Activated CD4-positive, alpha-beta T cell treated with anti-CD3 and anti-CD28 coated beads for 4 hours (primary cell): ENCODE measurements at regions not wholly inside any gene's neighbourhood (a gene's known extent, or its start where the extent isn't known, plus 50 kb on each side); places are given as distances from the start of the nearest gene placed in this dataset.

ENCODE experiments used
- DNase-seq, 2 donors: peaks; one replicate each; pipeline ENCODE4 v3.0.0-alpha.2; 2020

DNA sequence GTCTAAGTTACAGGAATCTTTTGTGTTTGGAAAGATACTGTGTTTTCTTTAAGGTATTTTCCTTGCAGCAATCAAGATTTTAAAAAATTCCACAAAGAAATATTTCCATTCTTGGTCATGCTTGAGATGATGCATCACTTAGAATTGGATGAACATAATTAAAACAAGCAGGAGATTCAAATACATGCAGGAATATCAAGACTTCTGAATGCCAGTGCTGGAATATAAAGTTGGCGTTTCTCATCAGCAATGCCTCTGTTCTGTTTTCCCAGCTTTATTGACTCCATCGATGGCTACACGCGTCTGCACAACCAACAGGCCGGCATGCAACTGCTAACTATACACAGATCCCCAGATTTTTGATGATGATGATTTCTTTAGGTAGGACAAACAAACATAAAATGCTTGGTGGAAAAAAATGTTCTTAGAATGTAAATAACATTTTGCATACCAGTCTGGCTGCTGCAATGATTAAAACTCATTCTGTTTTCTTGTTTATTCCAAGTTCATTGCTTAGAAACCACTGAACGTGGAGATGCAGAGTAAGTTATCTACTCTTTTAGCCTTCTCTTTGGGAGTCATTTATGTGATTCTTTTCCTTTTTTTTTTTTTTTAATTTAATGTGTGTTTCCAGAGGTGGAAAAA lies 91.3 kb upstream of the FAM171A1 start:
- DNase-seq = no peak

DNA sequence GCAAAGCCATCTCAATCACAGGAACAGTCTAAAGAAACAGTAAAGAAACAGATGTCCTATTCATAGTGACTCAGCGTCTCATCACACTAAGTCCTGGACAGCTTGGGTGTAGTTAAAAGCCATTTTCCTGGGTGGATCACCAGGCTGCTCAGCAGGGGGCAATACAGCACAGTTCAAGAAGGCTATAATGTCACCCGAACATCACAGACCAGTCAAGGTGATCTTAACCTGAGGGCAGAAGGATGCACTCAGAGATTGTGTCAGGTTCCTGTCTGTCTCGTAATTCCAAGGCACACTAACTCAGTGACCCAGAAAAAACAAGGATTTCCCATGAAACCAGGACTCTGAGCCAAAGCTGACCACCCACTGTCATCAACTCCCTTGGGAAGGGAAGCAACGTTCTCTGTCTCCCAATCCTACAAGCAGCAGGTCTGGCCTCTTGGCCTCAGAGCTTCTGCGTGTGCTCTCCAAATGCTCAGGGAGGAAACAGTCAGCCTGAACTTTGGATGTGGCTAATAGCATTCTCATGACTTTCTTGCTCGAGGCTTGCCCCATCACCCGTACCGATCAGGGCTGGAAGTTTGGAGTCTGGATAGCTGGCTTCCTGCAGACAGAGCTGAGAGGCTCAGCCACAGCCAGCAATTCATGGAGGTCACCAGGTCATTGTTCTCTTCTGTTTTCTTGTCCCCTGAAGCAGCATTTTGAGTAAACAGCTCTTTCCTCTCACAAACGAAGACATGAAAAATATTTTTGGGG lies 90.4 kb upstream of the FAM171A1 start:
- DNase-seq = no peak

DNA sequence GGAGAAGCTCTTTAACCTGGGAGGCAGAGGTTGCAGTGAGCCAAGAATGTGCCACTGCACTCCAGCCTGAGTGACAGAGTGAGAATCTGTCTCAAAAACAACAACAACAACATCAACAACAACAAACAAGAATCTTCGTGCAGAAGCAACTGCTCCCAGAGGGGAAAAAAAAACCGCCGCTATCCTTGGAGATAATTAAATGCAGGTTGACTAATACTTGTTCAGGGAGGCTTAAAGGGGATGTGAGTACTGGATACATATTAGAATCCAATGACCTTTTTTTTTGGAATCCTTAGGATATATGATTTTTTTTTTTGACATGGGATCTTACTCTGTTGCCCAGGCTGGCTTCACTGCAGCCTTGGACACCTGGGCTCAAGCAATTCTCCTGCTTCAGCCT lies 89.6 kb upstream of the FAM171A1 start:
- no peak for DNase-seq

DNA sequence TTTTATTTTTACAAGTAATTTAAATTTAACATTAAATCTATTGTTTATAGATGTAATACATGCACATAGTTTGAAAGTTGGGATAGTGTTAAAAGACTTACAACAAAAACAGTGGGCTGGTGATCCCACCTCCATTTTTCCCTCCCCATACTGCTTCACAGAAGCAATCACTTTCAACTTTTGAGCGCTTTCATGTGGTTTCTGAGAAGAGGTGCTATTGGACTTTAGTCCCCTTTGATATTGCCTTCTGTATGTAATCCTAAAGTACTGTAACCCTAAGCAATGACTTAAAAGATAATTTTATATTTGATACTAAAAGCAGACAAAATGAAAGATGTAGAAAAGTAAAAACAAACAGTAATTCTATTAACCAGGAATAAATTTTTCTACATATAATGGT lies 88.1 kb upstream of the FAM171A1 start:
- no peak for DNase-seq

DNA sequence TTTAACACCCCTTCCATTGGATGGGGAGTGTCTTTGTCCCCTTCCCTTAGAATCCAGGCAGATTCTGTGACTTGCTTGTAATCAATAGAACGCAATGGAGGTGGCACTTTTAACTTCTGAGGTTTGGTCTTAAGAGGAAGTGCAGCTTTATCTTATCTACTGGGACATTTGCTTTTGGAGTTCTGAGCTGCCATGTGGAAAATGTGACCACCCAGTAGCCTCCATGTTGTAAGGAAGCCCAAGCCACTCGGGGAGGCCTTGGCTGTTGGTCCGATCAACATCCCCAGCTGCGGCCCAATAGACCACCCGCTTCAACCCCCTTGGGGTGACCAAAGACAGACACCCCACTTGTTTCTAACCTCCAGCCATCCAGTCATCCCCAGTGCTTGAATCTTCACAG lies 86.3 kb upstream of the FAM171A1 start:
- DNase-seq = no peak

DNA sequence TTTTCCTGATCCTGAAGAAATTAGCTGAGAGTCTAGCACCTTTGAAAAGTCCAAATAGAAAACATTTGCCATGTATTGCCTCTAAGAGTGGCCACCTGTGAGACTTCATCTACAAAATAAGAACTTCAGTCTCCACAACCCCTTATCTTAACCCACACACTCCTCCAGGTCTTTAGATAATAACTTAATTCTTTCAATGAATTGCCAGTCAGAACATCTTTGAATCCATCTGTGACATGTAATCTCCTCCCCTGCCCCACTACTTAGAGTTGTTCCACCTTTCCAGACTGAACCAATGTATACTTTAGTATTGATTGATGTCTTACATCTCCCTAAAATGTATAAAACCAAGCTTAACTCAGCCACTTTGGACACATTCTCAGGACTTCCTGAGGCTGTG lies 84.4 kb upstream of the FAM171A1 start:
- DNase-seq = no peak

DNA sequence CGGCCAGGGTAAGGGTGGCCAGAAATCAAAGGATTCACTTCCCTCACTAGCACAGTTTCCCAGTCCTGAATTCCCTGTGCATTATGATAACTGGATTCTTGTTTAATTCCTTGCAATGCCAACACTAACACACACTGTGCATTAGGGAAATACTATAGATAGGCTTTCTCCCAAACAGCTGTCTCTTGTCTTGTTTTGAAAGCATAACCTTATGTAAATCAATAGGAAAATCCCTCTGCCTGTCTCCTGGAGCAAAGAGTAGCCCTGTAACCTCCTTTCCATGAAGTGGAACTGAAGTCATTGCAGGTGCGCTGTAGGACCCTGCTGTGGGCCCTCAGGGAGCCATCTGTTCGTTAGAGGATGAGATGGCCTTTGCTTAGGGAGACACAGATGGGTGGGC lies 82.8 kb upstream of the FAM171A1 start:
- DNase-seq = no peak

DNA sequence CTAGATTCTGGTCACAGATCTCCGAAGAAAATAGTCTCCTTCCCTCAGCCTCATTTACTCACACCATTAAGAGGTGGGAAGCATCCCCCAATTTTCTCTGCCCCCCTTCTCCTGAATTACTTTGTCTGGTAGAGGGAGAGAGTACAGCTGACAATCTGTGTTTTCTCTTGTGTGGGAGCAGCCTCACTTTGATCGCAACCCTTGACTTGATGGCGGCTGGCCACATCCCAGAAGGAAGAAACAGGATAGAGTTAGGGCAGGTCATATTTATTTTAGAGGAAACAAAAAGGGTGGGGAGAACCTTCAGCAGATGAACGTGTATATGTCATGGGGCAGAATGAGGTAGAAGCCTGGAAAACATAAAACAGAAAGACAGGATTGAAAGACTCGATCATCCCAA lies 82.4 kb upstream of the FAM171A1 start:
- no peak for DNase-seq

DNA sequence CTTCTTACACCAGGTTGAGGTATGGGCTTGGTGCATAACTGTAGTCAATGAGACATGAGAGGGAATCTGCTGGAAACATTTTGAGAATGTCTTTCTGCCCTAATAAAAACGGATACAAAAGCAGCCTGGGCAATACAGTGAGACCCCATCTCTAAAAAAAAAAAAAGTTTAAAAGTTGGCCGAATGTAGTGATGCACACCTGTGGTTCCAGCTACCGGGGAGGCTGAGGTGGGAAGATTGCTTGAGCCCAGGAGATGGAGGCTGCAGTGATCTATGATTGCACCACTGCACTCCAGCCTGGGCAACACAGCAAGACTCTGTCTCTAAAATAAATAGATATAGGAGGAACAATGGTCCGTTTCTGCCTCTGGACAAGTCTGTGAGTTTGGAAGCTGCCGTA lies 81.5 kb upstream of the FAM171A1 start:
- no peak for DNase-seq

DNA sequence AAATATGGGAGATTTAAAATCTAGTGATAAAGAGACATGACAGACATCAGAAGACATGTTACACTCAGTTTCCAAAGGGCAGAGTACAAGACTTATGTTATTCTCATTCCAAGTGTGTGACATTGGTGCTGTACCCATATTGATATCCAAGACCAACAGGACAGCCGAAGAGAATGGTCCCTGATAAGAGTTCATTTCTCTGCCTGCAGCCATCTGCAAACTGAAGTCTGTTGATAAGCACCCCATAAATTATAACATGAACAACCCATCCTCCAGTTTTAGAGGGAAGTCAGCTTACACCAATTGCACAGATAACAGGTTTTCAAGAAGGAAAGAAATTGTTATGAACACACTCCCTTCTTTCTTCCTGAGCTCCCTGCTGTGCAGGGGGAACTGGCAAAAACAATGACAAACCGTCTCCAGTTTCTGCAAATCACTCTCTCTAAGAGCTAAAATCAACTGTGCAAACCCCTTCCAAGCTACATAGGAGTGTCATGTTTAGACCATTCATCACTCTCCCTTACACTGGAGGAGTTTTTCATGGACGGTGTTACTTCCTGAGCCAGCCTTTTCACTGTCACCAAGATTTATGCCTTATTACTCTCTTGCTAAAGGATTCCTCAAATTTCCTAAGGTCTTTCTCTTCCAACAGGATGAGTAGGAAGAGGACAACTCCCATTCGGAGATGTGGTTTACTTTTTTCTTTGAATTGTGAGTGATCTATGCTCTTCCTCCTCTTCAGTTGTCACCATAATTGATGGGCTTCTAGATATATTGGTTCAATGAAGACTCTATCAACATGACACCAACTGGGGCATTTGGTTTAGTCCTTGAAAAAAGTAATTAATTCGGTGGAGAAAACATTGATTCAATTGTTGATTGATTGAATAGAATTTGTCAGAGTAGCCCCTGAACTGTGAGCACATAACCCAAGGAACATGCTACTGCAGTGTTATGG lies 80.3 kb upstream of the FAM171A1 start:
- DNase-seq = no peak

DNA sequence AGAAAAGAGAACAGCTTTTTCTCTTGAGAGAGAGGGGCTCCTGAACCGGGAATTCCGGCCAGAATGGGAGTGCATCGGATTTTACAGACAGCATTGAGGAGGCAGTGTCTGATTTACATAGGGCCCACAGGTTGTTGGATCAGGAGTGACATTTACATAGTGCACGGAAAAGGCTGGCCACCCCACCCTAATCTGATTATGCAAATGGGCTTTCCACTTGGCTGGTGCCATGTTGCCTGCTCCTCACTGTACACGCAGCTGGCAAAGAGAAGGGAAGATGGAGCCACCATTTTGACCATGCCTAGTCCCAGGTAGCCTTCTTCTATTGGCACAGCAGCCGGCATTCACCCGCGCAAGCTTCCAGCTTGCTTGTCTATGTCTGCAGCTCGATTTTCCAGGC lies 77.5 kb upstream of the FAM171A1 start:
- DNase-seq = no peak

DNA sequence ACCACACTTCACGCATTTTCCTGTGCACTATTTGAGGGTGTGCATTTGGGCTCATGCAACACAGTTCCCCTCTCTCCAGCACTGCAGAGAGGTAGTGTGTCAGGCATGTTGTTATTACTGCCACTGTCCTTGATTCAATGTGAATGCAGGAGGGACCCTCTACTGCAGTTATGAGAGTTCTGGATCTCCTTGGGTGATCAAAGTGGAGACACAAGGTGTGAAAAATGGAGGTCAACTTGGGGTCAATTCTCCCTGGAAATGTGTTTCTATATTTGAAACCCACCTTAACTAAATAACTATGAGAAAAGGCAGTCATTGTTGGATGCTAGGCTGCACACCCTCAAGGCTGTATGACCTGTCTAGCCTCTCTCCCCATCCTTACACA lies 73.9 kb upstream of the FAM171A1 start:
- no peak for DNase-seq

DNA sequence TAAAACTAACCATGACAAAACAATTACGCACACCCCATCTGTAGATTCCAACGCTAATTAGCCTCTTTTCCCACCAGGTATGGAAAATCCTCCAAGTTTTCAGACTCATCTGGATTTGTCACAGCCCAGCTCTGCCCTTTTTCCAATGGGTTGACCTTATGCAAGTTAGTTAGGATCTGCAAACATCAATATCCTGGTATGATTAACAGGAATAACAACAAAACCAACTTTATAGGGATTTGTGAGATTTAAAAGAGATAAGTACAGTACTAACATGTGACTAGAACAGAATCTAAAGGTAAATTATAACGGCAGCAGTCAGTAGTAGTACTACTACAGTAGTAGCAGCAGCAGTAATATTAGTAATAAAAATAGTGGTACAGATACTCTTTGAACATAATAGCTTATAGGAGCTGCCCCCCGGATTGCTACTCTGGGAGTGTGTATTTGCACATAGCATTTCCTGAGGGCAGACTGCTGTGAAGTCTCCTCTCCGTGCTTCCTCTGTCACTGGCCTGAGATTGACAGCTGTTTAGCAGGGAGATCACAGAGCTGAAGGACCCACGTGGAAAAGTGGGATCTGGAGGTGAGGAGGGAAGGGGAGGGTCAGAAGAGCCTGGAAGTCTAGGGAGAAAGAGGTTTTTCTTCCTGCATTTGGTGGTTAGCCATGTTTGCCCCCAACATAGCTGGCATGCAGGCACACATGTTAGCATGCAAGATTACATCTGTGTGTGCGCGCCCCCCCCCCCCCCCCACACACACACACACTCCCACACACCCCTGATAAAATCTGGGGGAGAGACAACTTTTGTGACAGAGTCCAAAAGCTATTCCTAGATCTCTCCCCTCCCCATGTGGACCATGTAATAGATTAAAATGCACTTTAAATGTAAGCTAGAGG lies 73.3 kb upstream of the FAM171A1 start:
- no peak for DNase-seq

DNA sequence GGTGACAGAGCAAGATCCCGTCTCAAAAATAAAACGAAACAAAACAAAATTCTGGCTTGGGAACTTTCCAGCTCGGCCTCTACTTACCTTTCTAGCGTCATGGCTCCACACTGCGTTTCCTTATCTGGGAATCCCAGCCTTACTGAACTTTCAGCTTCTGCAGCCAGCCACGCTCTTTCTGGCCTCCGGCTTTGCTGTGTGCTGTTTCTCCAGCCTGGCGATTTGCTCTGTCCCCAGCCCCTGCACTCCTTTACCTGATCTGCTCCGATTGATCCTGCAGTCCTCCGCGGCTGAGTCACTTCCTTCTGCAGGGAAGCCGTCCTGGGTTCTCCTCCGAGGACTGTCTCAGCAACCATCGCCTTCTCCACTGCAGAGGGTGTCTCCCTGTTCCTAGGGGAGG lies 71.0 kb upstream of the FAM171A1 start:
- DNase-seq = no peak

DNA sequence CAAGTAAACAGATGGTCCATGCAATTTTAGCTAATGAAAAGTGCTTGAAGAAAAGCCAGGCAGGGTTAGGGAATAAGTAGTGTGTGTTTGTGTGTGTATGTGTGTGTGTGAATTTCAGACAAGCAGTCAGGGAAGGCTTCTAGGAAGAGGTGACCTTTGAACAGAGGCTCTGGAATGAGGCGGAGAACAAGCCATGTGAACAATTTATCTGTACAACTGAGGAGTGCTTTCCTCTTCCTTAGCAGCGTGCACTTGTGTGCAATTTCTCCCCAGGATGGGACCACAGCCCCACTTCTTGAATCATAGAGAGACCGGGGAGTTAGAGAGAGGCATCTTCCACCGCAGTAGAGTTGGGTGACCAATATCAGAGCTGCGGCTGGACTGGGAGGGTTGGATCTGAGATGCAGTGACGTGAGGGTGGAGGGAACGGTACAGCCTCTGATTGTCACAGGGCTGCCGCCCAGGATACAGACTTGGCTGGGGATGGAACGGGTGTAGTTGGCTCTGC lies 69.2 kb upstream of the FAM171A1 start:
- DNase-seq = no peak

DNA sequence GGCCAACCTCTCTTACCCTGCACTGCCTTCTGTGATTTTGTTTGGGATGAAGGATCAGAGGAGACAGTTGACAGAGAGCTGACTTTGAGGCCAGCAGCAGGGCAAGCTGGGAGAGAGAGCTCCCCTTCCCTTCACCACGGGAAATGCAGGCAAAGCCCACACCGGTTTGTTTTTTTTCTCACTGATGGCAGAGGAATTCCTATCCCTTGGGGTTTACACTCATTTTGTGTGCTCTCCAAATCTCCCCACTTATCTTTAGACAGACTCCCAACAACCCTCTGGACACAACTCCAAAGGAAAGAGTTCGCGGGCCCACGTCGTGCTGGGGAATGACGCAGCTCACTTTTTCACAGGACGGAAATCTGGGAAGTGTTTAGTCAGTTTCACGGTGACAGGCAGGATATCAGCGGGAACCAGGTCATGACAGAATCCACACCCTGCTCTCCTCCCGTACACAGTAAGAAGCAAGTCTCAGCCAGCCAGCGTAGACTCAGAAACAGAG lies 68.3 kb upstream of the FAM171A1 start:
- no peak for DNase-seq

DNA sequence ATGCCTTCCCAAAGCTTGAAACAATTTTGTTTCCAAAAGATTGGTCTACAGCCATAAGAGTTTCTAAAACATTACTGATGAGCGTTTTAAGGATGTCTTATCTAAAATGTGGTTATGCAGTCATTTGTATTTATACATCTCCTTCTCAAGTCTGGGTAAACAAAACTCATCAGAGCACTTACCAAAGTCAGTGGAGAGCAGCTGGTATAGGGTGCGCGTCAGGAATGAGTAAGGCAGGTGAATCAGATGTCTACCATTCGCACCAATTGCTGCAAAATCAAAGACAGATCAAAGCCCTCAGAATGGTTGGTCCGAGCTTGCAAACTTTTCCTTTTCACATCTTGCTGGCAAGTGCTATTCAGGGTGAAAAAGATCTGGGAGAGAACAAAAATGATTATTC lies 65.6 kb upstream of the FAM171A1 start:
- no peak for DNase-seq

DNA sequence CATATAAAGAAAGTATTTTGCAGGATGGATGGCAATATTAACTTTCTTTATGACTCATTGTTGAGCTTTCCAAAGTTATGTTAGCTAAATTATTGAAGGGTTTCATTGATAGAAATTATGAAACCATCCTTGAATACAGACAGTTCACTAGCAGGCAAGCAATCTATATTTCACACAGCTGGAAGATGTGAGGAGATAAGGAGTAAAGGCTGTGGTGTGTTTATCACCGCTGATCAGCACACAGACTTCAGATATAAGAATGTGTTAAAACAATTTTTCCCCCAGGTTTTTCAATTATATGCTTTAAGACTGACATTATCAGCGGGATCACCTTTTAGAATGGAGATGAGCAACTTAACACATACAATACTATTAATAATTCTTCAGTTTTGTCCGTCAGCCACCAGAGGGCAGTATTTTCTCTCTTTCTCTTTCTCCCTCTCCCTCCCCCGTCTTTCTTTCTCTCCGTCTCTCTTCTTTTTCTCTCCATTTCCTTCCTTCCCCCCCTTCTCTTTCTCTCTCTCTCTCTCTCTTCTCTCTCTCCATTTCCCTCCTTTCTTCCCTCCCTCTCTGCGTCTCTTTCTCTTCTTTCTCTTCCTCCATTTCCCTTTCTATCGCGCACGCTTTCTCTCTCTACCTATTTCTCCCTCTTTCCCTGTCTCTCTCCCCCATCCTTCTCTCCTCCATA lies 62.9 kb upstream of the FAM171A1 start:
- peak; percentile 20 to 44 for DNase-seq

DNA sequence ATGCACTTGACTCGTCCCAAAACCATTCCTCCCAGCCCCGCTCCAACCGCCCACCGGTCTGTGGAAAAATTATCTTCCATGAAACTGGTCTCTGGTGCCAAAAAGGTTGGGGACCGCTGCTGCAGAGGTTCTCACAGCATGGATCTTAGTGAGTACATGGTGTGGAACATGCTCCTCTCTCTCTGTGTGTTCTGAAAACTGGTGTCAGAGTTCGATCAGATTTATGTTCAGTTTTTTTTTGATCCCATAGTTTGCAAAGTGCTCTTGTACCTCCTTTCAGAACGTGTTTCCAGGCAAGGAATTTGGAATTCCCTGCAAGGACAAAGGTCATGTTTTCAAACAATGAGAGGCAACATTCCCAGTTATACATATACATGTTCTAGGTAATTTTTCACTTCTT lies 61.2 kb upstream of the FAM171A1 start:
- DNase-seq = no peak

DNA sequence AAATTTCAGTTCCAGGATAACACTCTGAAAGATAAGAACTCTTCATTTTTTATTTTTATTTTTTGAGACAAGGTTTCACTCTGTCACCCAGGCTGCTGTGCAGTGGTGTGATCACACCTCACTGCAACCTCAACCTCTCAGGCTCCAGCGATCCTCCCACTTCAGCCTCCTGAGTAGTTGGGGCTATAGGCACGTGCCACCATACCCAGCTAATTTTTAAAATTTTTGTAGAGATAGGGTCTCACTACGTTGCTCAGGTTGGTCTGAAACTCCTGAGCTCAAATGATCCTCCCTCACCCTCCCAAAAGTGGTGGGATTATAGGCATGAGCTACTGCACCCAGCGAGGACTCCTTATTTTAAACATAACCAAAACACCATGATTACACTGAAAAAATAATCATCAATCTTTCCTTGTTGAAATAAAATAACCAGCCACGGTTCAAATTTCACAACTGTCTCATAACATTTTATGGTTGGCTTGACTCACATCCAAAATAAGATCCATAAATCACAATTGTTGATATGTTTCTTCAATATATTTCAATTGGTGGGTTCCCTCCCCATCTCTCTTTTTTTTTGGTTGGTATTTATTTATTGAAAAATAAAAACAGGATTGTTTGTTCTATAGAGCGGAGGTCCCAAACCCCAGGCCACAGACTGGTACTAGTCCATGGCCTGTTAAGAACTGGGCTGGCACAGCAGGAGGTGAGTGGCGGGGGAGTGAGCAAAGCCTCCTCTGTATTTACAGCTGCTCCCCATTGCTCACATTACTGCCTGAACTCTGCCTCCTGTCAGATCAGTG lies 60.1 kb upstream of the FAM171A1 start:
- DNase-seq = no peak

DNA sequence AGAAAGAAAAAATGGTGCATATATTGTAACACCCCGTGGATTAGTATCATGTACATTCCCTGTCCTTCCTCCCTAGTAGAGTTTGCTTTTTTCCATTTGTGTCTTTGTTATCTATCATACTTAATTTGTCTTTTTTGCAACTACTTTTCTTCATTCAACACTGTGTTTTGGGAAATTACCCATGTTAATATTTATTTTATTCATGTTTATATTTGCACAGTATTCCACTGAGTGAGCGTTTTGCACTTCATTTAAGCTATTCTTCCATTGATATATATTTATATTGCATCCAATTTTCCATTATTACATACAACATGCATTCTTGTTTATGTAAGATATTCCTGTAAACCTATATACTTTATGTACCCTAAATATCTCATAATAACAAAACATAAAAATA lies 57.6 kb upstream of the FAM171A1 start:
- DNase-seq = no peak
